SK-N-SH (cell line): ENCODE measurements at regions not wholly inside any gene's neighbourhood (a gene's known extent, or its start where the extent isn't known, plus 50 kb on each side); places are given as distances from the start of the nearest gene placed in this dataset.

Source experiments
- CTCF ChIA-PET: fragments of 300-600, 350-600 bp; formaldehyde crosslinking; extraction: SDS; loops from one replicate; lab custom pipeline; 2021; lab: Yijun Ruan, JAX
- POLR2A ChIA-PET: fragments of 350-600 bp; sonication (Branson Sonifier 250); formaldehyde crosslinking; extraction: SDS; loops from one replicate; lab custom pipeline; 2020; ENCODE audit warnings: antibody characterized with exemption, inconsistent platforms; lab: Yijun Ruan, JAX
- DNase-seq: peaks from one replicate; pipeline ENCODE4 v3.0.0; 2012
- H2AFZ ChIP-seq: fragments of 200-600 bp; sonication (generic); 2 replicates; pipeline ENCODE4 v1.8.1; 2016; ENCODE audit warnings: antibody characterized with exemption, mild to moderate bottlenecking, low read depth
- H3F3A ChIP-seq: fragments of 200-600 bp; sonication (generic); replicated peaks from 2 replicates; pipeline ENCODE3; 2016; ENCODE audit warnings: antibody characterized with exemption, mild to moderate bottlenecking; ENCODE audit not compliant: insufficient read depth
- H3K27ac ChIP-seq, 2 experiments: fragments of 200-500 bp in 1 of 2; fragments of 200-600 bp in 1 of 2; sonication (Bioruptor generic) in 1 of 2; sonication (generic), shearing (Covaris generic) in 1 of 2; 2 replicates each; pipeline versions ENCODE4 v1.5.1 to v1.6.1; 2014 to 2016; ENCODE audit warnings: low read depth in 2 of 2, inconsistent platforms in 1 of 2, low read length in 1 of 2, mild to moderate bottlenecking in 1 of 2, mixed read lengths in 1 of 2
- H3K27me3 ChIP-seq: fragments of 200-600 bp; sonication (generic), shearing (Covaris generic); 2 replicates; pipeline ENCODE4 v1.6.1; 2016; ENCODE audit warnings: mixed run types; ENCODE audit not compliant: insufficient read depth
- H3K36me3 ChIP-seq, 2 experiments: fragments of 200-500 bp in 1 of 2; fragments of 200-600 bp in 1 of 2; sonication (Bioruptor generic) in 1 of 2; sonication (generic) in 1 of 2; replicated peaks in 1 of 2; 2 replicates each; pipeline versions ENCODE3 to v1.5.1; 2014 to 2016; ENCODE audit warnings: low read length in 1 of 2, mild to moderate bottlenecking in 1 of 2; ENCODE audit not compliant: insufficient read depth in 2 of 2, control insufficient read depth in 1 of 2
- H3K4me1 ChIP-seq, 2 experiments: fragments of 200-500 bp in 1 of 2; fragments of 200-600 bp in 1 of 2; sonication (Bioruptor generic) in 1 of 2; sonication (generic), shearing (Covaris generic) in 1 of 2; 2 replicates each; pipeline versions ENCODE4 v1.5.1 to v1.6.1; 2014 to 2016; ENCODE audit warnings: low read depth in 1 of 2, low read length in 1 of 2, mixed run types in 1 of 2; ENCODE audit not compliant: insufficient read depth in 2 of 2, control insufficient read depth in 1 of 2
- H3K4me2 ChIP-seq: fragments of 200-600 bp; sonication (generic), shearing (Covaris generic); 2 replicates; pipeline ENCODE4 v1.6.1; 2017; ENCODE audit warnings: mixed run types
- H3K4me3 ChIP-seq, 2 experiments: fragments of 200-500 bp in 1 of 2; fragments of 200-600 bp in 1 of 2; sonication (Bioruptor generic) in 1 of 2; sonication (generic), shearing (Covaris generic) in 1 of 2; 2 replicates each; pipeline versions ENCODE4 v1.5.1 to v1.8.1; 2014 to 2016; ENCODE audit warnings: low read depth in 2 of 2, inconsistent platforms in 1 of 2, low read length in 1 of 2, mild to moderate bottlenecking in 1 of 2, mixed read lengths in 1 of 2, moderate library complexity in 1 of 2
- H3K79me2 ChIP-seq: fragments of 200-600 bp; sonication (generic); 2 replicates; pipeline ENCODE4 v1.8.1; 2017; ENCODE audit warnings: mild to moderate bottlenecking; ENCODE audit not compliant: insufficient read depth
- H3K9ac ChIP-seq: fragments of 200-600 bp; sonication (generic); 2 replicates; pipeline ENCODE4 v1.6.1; 2017; ENCODE audit warnings: mixed run types
- H3K9me2 ChIP-seq: fragments of 200-600 bp; sonication (generic); 2 replicates; pipeline ENCODE4 v1.6.1; 2017; ENCODE audit warnings: mixed run types
- H3K9me3 ChIP-seq: fragments of 200-600 bp; sonication (generic); 2 replicates; pipeline ENCODE4 v1.6.1; 2017; ENCODE audit warnings: mixed run types, mild to moderate bottlenecking, moderate library complexity
- H4K20me1 ChIP-seq: fragments of 200-600 bp; sonication (generic); 2 replicates; pipeline ENCODE4 v1.6.1; 2017; ENCODE audit warnings: mild to moderate bottlenecking, mixed run types; ENCODE audit not compliant: insufficient read depth
- FOXJ3 ChIP-seq: sonication (generic); formaldehyde crosslinking; IDR thresholded peaks from 2 replicates; pipeline ENCODE4 v1.5.1; 2020; ENCODE audit warnings: mild to moderate bottlenecking, missing genetic modification reagents
- JUND ChIP-seq: IDR thresholded peaks from 2 replicates; pipeline ENCODE4 v1.4.0; 2012
- SMC3 ChIP-seq: IDR thresholded peaks from 2 replicates; pipeline ENCODE4 v1.6.1; 2012; ENCODE audit warnings: low read depth, low read length, improper control_type of control experiment
- TCF12 ChIP-seq: IDR thresholded peaks from 2 replicates; pipeline ENCODE4 v1.4.0; 2012
- TEAD4 ChIP-seq: IDR thresholded peaks from 2 replicates; pipeline ENCODE4 v1.4.0; 2012; ENCODE audit warnings: mild to moderate bottlenecking, borderline replicate concordance; ENCODE audit not compliant: insufficient read depth
- WGBS: methylation state at CpG from one replicate; pipeline ENCODE4 v1.1.6; 2017; ENCODE audit warnings: low lambda C conversion rate; 5-methylcytosine and 5-hydroxymethylcytosine counted together
- TF ChIP-seq, protein P1 (sequence below): IDR thresholded peaks from 2 replicates; pipeline ENCODE4 v1.6.1; 2012; ENCODE audit warnings: mild to moderate bottlenecking, low read depth, low read length, moderate library complexity
- TF ChIP-seq, protein P2 (sequence below): IDR thresholded peaks from 2 replicates; pipeline ENCODE4; 2012

DNA sequence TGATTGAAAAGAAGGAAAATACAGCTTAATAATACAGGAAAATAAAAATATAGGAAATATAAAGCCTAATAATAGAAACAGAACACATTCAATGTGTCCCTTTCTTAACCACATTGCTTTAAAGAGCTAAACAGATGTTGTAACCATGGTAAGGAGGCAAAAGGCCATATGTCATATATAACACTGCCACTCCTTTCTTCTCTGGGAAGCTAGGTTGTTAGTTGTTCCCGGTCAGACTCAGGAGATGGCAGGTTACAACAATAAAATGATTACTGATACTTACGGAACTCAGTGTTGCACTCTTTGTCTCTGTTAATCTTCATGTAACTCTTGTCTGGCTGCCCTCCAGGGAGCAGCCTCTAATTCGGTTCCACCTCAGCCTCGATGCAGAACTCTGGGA is 134.7 kb upstream of the PGR start:
- no peaks in the 10 kb centered on the region for H3K79me2 ChIP-seq
- WGBS, result 2% methylated on average over 4 of the region's 4 CpGs
- H3K4me3 ChIP-seq, result no peak overlapping the region
- H3F3A ChIP-seq, result no peaks in the 10 kb centered on the region
- no peaks in the 10 kb centered on the region for H4K20me1 ChIP-seq
- no peaks in the 10 kb centered on the region for H3K4me1 ChIP-seq
- H3K9ac ChIP-seq, result no peak overlapping the region
- H3K4me2 ChIP-seq, result no peak overlapping the region
- no peaks in the 10 kb centered on the region for H3K27me3 ChIP-seq
- POLR2A ChIA-PET, result interaction anchor here (0.6 kb wide), 1 partner anchor 1751 kb away, joined by 4 read pairs; no protein-coding TSS in a partner anchor
- DNase-seq, result no peak
- H3K9me3 ChIP-seq, result no peaks in the 10 kb centered on the region
- H3K36me3 ChIP-seq, result no peaks in the 10 kb centered on the region
- TF ChIP-seq, protein P1, sequence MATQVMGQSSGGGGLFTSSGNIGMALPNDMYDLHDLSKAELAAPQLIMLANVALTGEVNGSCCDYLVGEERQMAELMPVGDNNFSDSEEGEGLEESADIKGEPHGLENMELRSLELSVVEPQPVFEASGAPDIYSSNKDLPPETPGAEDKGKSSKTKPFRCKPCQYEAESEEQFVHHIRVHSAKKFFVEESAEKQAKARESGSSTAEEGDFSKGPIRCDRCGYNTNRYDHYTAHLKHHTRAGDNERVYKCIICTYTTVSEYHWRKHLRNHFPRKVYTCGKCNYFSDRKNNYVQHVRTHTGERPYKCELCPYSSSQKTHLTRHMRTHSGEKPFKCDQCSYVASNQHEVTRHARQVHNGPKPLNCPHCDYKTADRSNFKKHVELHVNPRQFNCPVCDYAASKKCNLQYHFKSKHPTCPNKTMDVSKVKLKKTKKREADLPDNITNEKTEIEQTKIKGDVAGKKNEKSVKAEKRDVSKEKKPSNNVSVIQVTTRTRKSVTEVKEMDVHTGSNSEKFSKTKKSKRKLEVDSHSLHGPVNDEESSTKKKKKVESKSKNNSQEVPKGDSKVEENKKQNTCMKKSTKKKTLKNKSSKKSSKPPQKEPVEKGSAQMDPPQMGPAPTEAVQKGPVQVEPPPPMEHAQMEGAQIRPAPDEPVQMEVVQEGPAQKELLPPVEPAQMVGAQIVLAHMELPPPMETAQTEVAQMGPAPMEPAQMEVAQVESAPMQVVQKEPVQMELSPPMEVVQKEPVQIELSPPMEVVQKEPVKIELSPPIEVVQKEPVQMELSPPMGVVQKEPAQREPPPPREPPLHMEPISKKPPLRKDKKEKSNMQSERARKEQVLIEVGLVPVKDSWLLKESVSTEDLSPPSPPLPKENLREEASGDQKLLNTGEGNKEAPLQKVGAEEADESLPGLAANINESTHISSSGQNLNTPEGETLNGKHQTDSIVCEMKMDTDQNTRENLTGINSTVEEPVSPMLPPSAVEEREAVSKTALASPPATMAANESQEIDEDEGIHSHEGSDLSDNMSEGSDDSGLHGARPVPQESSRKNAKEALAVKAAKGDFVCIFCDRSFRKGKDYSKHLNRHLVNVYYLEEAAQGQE, result no peak
- no peak for TF ChIP-seq TEAD4
- no peak for TF ChIP-seq TCF12
- H3K27ac ChIP-seq, result no peak overlapping the region
- H3K9me2 ChIP-seq, result no peaks in the 10 kb centered on the region
- H2AFZ ChIP-seq, result no peak overlapping the region
- CTCF ChIA-PET, result no interaction called here

DNA sequence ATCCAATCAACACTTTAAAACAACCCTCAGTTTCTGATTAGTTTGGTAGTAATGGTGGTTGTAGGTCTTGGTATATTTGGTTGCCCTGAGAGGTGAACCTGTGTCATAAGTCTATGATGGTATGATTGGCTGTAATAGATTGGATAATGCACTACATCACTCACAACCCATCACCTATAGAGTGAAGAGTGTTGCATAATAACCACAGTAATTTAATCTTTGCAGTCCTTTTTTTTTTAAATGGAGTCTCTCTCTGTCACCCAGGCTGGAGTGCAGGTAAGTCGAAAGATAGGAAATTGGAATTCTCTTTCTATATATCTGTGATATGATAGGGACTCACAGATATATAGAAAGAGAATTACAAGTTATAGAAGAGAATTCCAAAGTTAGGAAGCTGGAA is 133.4 kb upstream of the PGR start:
- Histone ChIP-seq H2AFZ (no peak overlapping the region), H3K36me3 (no peaks in the 10 kb centered on the region), H3K9me2 (no peaks in the 10 kb centered on the region), H3K4me1 (no peaks in the 10 kb centered on the region), H3K27ac (no peak overlapping the region), H3K79me2 (no peaks in the 10 kb centered on the region), H3K9me3 (no peaks in the 10 kb centered on the region), H3F3A (no peaks in the 10 kb centered on the region), H3K27me3 (no peaks in the 10 kb centered on the region), H3K4me3 (no peak overlapping the region), H3K4me2 (no peak overlapping the region), H4K20me1 (no peaks in the 10 kb centered on the region), H3K9ac (no peak overlapping the region)
- TF ChIP-seq FOXJ3 (CRISPR knock-in tag) (no peak), SMC3 (no peak)
- WGBS, result 3% methylated on average over 1 of the region's 1 CpG
- no peak for DNase-seq
- ChIA-PET CTCF (no interaction called here), POLR2A (no interaction called here)

DNA sequence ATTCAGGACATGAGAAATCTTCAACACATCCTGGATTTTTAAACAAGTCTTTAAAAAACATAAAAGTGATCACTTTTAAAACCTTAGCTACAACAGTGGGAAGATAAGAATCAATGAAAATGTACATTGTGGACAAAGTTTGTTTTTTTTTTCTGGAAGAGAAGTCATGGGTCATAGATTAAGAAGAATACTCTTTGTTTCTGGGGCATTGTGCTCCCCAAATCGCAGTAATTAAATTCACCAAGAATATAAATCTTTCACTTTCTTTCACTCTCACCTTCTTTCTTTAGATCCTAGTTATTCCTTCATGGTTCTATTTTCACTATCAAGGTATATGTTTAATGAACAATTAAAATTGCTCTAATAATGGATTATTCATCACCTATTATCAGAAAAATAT is 132.6 kb upstream of the PGR start:
- Histone ChIP-seq H3K79me2 (no peaks in the 10 kb centered on the region), H3K9me2 (no peaks in the 10 kb centered on the region), H3K27ac (no peak overlapping the region), H3K27me3 (no peaks in the 10 kb centered on the region), H3K9me3 (no peaks in the 10 kb centered on the region), H2AFZ (no peak overlapping the region), H3K4me1 (no peaks in the 10 kb centered on the region), H4K20me1 (no peaks in the 10 kb centered on the region), H3K4me3 (no peak overlapping the region), H3K9ac (no peak overlapping the region), H3K36me3 (no peaks in the 10 kb centered on the region), H3F3A (no peaks in the 10 kb centered on the region), H3K4me2 (no peak overlapping the region)
- ChIA-PET CTCF (no interaction called here), POLR2A (no interaction called here)
- DNase-seq, result no peak
- TF ChIP-seq, protein P2, sequence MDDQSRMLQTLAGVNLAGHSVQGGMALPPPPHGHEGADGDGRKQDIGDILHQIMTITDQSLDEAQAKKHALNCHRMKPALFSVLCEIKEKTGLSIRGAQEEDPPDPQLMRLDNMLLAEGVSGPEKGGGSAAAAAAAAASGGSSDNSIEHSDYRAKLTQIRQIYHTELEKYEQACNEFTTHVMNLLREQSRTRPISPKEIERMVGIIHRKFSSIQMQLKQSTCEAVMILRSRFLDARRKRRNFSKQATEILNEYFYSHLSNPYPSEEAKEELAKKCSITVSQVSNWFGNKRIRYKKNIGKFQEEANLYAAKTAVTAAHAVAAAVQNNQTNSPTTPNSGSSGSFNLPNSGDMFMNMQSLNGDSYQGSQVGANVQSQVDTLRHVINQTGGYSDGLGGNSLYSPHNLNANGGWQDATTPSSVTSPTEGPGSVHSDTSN, result no peak
- TF ChIP-seq JUND, result no peak
- 0% methylated on average over 1 of the region's 1 CpG for WGBS
